CD14-positive monocyte (primary cell): ENCODE measurements at regions not wholly inside any gene's neighbourhood (a gene's known extent, or its start where the extent isn't known, plus 50 kb on each side); places are given as distances from the start of the nearest gene placed in this dataset.

Source experiments
- DNase-seq, 3 donors: peaks; one replicate each; pipeline ENCODE4 v3.0.0-alpha.2; 2011 to 2022
- H2AFZ ChIP-seq: 2 replicates; pipeline ENCODE4 v1.6.0; 2012; ENCODE audit warnings: mild to moderate bottlenecking, low read depth, low read length, inconsistent platforms; ENCODE audit not compliant: insufficient read depth, poor library complexity, severe bottlenecking
- H3K27ac ChIP-seq, 2 donors: 1 replicate in 1 of 2; 2 replicates in 1 of 2; pipeline ENCODE4 v1.5.1; 2012 to 2013; ENCODE audit warnings: low read length in 2 of 2, control low read depth in 1 of 2, inconsistent platforms in 1 of 2, low read depth in 1 of 2, mild to moderate bottlenecking in 1 of 2
- H3K27me3 ChIP-seq, 2 donors: one replicate each; pipeline versions ENCODE4 v1.6.0 to v1.6.1; 2011 to 2013; ENCODE audit warnings: low read length in 2 of 2; ENCODE audit not compliant: control insufficient read depth in 2 of 2, insufficient read depth in 2 of 2
- H3K36me3 ChIP-seq, 2 donors: replicated peaks in 1 of 2; 1 replicate in 1 of 2; 2 replicates in 1 of 2; pipeline versions ENCODE4 v1.5.1 to v1.6.1; 2012 to 2013; ENCODE audit warnings: low read length in 2 of 2, control low read depth in 1 of 2, inconsistent platforms in 1 of 2, mild to moderate bottlenecking in 1 of 2; ENCODE audit not compliant: insufficient read depth in 2 of 2, control insufficient read depth in 1 of 2
- H3K4me1 ChIP-seq, 2 donors: 1 replicate in 1 of 2; 2 replicates in 1 of 2; pipeline versions ENCODE4 v1.5.1 to v1.6.1; 2012 to 2013; ENCODE audit warnings: low read length in 2 of 2, control low read depth in 1 of 2, inconsistent platforms in 1 of 2, mild to moderate bottlenecking in 1 of 2, moderate library complexity in 1 of 2; ENCODE audit not compliant: insufficient read depth in 2 of 2, control insufficient read depth in 1 of 2
- H3K4me2 ChIP-seq: replicated peaks from 2 replicates; pipeline ENCODE3; 2012; ENCODE audit warnings: low read length, moderate library complexity, mild to moderate bottlenecking; ENCODE audit not compliant: poor library complexity, severe bottlenecking; ENCODE audit errors: extremely low read depth
- H3K4me3 ChIP-seq, 3 experiments: fragments of 200-600 bp in 1 of 3; sonication (generic) in 1 of 3; replicated peaks in 1 of 3; 1 replicate in 2 of 3; 2 replicates in 1 of 3; pipeline ENCODE4 v1.5.1; 2011 to 2013; ENCODE audit warnings: low read length in 3 of 3, mild to moderate bottlenecking in 3 of 3, control low read depth in 2 of 3, low read depth in 2 of 3, inconsistent platforms in 1 of 3, moderate library complexity in 1 of 3
- H3K79me2 ChIP-seq: 2 replicates; pipeline ENCODE4 v1.6.0; 2012; ENCODE audit warnings: mild to moderate bottlenecking, control low read depth, inconsistent platforms, low read length, moderate library complexity; ENCODE audit not compliant: insufficient read depth
- H3K9ac ChIP-seq: 2 replicates; pipeline ENCODE4 v1.6.0; 2017; ENCODE audit warnings: low read length, mild to moderate bottlenecking; ENCODE audit not compliant: insufficient read depth, poor library complexity, severe bottlenecking
- H3K9me3 ChIP-seq, 2 donors: replicated peaks in 1 of 2; 1 replicate in 1 of 2; 2 replicates in 1 of 2; pipeline versions ENCODE4 v1.5.1 to v1.6.1; 2012 to 2013; ENCODE audit warnings: low read length in 2 of 2, control low read depth in 1 of 2; ENCODE audit not compliant: control insufficient read depth in 1 of 2, insufficient read depth in 1 of 2
- H4K20me1 ChIP-seq: 2 replicates; pipeline ENCODE4 v1.6.0; 2012; ENCODE audit warnings: mild to moderate bottlenecking, low read length, control low read depth, moderate library complexity; ENCODE audit not compliant: insufficient read depth
- H3K27ac Mint-ChIP-seq, 7 donors: one replicate each; pipeline ENCODE4 v1.8.0; 2020; ENCODE audit warnings: mild to moderate bottlenecking in 7 of 7, mixed read lengths in 7 of 7, moderate library complexity in 6 of 7, inconsistent platforms in 2 of 7
- H3K27me3 Mint-ChIP-seq, 3 donors: one replicate each; pipeline ENCODE4 v1.8.0; 2021 to 2022; ENCODE audit warnings: low read depth in 3 of 3, mild to moderate bottlenecking in 3 of 3, mixed read lengths in 3 of 3, moderate library complexity in 3 of 3, inconsistent platforms in 1 of 3
- H3K36me3 Mint-ChIP-seq, 2 donors: one replicate each; pipeline ENCODE4 v1.8.0; 2020; ENCODE audit warnings: mixed read lengths in 2 of 2, inconsistent platforms in 1 of 2, mild to moderate bottlenecking in 1 of 2
- H3K4me1 Mint-ChIP-seq: one replicate; pipeline ENCODE4 v1.8.0; 2020; ENCODE audit warnings: mild to moderate bottlenecking, mixed read lengths
- H3K4me3 Mint-ChIP-seq, 2 donors: one replicate each; pipeline ENCODE4 v1.8.0; 2020; ENCODE audit warnings: mild to moderate bottlenecking in 2 of 2, mixed read lengths in 2 of 2, moderate library complexity in 1 of 2
- H3K9me3 Mint-ChIP-seq, 7 donors: one replicate each; pipeline ENCODE4 v1.8.0; 2020 to 2022; ENCODE audit warnings: mixed read lengths in 7 of 7, mild to moderate bottlenecking in 6 of 7, moderate library complexity in 6 of 7, inconsistent platforms in 2 of 7
- CTCF ChIP-seq: fragments of 200-600 bp; IDR thresholded peaks from one replicate; pipeline ENCODE4 v1.8.0; 2022; ENCODE audit warnings: antibody characterized with exemption, mild to moderate bottlenecking
- WGBS: methylation state at CpG from one replicate; pipeline ENCODE4 v1.1.5; 2013; ENCODE audit warnings: missing lambda C conversion rate; ENCODE audit not compliant: insufficient coverage; 5-methylcytosine and 5-hydroxymethylcytosine counted together
- intact Hi-C, 2 donors: fragments of 100-400 bp; cut with micrococcal nuclease; formaldehyde crosslinking; loops; one replicate each; pipeline versions ENCODE4 v1.15.0 to v1.15.1; 2023

- Histone ChIP-seq H3K79me2 (no peaks in the 10 kb centered on the region), H3K36me3 (no peaks in the 10 kb centered on the region), H2AFZ (no peak overlapping the region), H3K4me2 (no peak overlapping the region), H3K27ac (no peak overlapping the region), H3K4me1 (no peaks in the 10 kb centered on the region), H3K9ac (no peak overlapping the region), H3K9me3 (peaks cover 4 to 5% of the 10 kb centered on the region in 2 donors), H3K4me3 (no peak overlapping the region), H3K27me3 (no peaks in the 10 kb centered on the region), H4K20me1 (no peaks in the 10 kb centered on the region)
- no peak for DNase-seq
- peaks cover 0 to 6% (median 0%) of the 10 kb centered on the region in 7 donors for H3K9me3 Mint-ChIP-seq
- H3K27me3 Mint-ChIP-seq = no peaks in the 10 kb centered on the region
- 93% methylated on average over 19 of the region's 22 CpGs for WGBS
- TF ChIP-seq CTCF = no peak
- no peak overlapping the region for H3K4me3 Mint-ChIP-seq
- intact Hi-C loops = no loop called here
- H3K36me3 Mint-ChIP-seq = no peaks in the 10 kb centered on the region
- no peak overlapping the region for H3K27ac Mint-ChIP-seq
- no peaks in the 10 kb centered on the region for H3K4me1 Mint-ChIP-seq
These were observed 853.2 kb upstream of the INTU start for GRCh38 chr4:126779436-126780166.

GRCh38 chr4:126783191-126783590, 849.6 kb upstream of the INTU start:
- peaks cover 0 to 6% (median 0%) of the 10 kb centered on the region in 7 donors for H3K9me3 Mint-ChIP-seq
- Histone ChIP-seq H3K79me2 (no peaks in the 10 kb centered on the region), H3K4me2 (no peak overlapping the region), H3K27ac (no peak overlapping the region), H3K4me3 (no peak overlapping the region), H4K20me1 (no peaks in the 10 kb centered on the region), H3K36me3 (no peaks in the 10 kb centered on the region), H3K9me3 (peaks cover 4 to 5% of the 10 kb centered on the region in 2 donors), H2AFZ (no peak overlapping the region), H3K4me1 (no peaks in the 10 kb centered on the region), H3K9ac (no peak overlapping the region), H3K27me3 (no peaks in the 10 kb centered on the region)
- WGBS = no CpG with 5 or more reads among the region's 2 CpGs
- H3K4me3 Mint-ChIP-seq = no peak overlapping the region
- H3K27ac Mint-ChIP-seq = no peak overlapping the region
- no peaks in the 10 kb centered on the region for H3K4me1 Mint-ChIP-seq
- no peaks in the 10 kb centered on the region for H3K36me3 Mint-ChIP-seq
- TF ChIP-seq CTCF = no peak
- intact Hi-C loops = no loop called here
- no peaks in the 10 kb centered on the region for H3K27me3 Mint-ChIP-seq
- DNase-seq = no peak
